ENCODE measurements at regions not wholly inside any gene's neighbourhood (a gene's known extent, or its start where the extent isn't known, plus 50 kb on each side); places are given as distances from the start of the nearest gene placed in this dataset.

DNA sequence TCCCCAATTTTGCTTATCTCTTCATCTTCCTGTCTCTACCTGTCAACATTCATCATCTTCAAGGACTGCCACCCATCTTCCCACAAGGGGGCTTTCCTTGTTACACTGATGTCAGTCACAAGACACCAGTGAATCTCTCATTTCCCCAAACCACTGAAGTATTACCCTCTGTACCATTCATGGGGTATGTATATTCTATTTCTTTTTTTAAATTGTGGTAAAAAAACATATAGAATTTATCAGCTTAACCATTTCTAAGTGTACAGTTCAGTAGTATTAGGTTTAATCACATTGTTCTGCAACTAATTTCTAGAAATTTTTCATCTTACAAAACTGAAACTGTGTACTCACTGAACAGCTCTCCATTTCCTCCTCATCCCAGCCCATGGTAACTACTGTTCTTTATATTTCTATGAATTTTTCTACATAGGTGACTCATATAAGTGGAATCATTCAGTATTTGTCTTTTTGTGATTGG is 98.6 kb downstream of the LARP7 start:
- no peak for TF ChIP-seq ZNF8 (CRISPR knock-in tag; IDR thresholded peaks at IDR 0.05)
- TF ChIP-seq ARNTL (CRISPR knock-in tag; IDR thresholded peaks at IDR 0.05; ENCODE audit: borderline replicate concordance, low read depth) = no peak
- TF ChIP-seq ZFP30 (CRISPR knock-in tag; IDR thresholded peaks at IDR 0.05) = no peak
- TF ChIP-seq ZNF565 (CRISPR knock-in tag; conservative IDR thresholded peaks at IDR 0.05; ENCODE audit: low read depth) = no peak
- TF ChIP-seq, protein P1, sequence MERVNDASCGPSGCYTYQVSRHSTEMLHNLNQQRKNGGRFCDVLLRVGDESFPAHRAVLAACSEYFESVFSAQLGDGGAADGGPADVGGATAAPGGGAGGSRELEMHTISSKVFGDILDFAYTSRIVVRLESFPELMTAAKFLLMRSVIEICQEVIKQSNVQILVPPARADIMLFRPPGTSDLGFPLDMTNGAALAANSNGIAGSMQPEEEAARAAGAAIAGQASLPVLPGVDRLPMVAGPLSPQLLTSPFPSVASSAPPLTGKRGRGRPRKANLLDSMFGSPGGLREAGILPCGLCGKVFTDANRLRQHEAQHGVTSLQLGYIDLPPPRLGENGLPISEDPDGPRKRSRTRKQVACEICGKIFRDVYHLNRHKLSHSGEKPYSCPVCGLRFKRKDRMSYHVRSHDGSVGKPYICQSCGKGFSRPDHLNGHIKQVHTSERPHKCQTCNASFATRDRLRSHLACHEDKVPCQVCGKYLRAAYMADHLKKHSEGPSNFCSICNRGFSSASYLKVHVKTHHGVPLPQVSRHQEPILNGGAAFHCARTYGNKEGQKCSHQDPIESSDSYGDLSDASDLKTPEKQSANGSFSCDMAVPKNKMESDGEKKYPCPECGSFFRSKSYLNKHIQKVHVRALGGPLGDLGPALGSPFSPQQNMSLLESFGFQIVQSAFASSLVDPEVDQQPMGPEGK (CRISPR knock-in tag; IDR thresholded peaks at IDR 0.05; ENCODE audit: borderline replicate concordance) = no peak
- TF ChIP-seq, protein P2, sequence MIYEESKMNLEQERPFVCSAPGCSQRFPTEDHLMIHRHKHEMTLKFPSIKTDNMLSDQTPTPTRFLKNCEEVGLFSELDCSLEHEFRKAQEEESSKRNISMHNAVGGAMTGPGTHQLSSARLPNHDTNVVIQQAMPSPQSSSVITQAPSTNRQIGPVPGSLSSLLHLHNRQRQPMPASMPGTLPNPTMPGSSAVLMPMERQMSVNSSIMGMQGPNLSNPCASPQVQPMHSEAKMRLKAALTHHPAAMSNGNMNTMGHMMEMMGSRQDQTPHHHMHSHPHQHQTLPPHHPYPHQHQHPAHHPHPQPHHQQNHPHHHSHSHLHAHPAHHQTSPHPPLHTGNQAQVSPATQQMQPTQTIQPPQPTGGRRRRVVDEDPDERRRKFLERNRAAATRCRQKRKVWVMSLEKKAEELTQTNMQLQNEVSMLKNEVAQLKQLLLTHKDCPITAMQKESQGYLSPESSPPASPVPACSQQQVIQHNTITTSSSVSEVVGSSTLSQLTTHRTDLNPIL (CRISPR knock-in tag; IDR thresholded peaks at IDR 0.05; ENCODE audit: low read depth) = no peak
- TF ChIP-seq TOX (CRISPR knock-in tag; IDR thresholded peaks at IDR 0.05; ENCODE audit: borderline replicate concordance) = no peak
- TF ChIP-seq GLIS3 (CRISPR knock-in tag; IDR thresholded peaks at IDR 0.05) = no peak
